ENCODE measurements at regions not wholly inside any gene's neighbourhood (a gene's known extent, or its start where the extent isn't known, plus 50 kb on each side); places are given as distances from the start of the nearest gene placed in this dataset.

DNA sequence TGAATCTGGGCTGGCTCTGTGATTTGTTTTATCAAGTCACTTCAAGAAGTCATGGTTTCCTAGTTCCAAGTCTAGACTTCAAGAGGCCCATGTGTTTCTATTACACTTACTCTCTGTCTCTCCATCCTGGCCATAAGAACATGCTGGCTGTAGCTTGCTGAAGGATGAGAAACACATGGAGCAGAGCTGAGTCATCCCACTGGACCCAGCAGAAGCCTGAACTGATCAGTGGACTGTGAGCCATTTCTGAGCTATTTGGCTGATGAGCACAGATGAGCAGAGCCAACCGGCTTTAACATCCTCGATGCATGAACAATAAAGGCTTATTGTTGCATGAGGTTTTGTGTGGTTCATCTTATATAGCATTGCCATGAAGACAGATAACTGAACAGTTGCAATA is 290.6 kb upstream of the BOD1L1 start:
- TF ChIP-seq, protein P1, sequence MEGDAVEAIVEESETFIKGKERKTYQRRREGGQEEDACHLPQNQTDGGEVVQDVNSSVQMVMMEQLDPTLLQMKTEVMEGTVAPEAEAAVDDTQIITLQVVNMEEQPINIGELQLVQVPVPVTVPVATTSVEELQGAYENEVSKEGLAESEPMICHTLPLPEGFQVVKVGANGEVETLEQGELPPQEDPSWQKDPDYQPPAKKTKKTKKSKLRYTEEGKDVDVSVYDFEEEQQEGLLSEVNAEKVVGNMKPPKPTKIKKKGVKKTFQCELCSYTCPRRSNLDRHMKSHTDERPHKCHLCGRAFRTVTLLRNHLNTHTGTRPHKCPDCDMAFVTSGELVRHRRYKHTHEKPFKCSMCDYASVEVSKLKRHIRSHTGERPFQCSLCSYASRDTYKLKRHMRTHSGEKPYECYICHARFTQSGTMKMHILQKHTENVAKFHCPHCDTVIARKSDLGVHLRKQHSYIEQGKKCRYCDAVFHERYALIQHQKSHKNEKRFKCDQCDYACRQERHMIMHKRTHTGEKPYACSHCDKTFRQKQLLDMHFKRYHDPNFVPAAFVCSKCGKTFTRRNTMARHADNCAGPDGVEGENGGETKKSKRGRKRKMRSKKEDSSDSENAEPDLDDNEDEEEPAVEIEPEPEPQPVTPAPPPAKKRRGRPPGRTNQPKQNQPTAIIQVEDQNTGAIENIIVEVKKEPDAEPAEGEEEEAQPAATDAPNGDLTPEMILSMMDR (optimal IDR thresholded peaks at IDR 0.05 in 1 of 3, IDR thresholded peaks at IDR 0.05 in 1 of 3, conservative IDR thresholded peaks at IDR 0.05 in 1 of 3; ENCODE audit: extremely low read depth in 1 of 3, insufficient read depth in 2 of 3, low read length in 3 of 3) = no peak
- no peak for TF ChIP-seq EZH2 (IDR thresholded peaks at IDR 0.05; ENCODE audit: low read length)
